ENCODE measurements at regions not wholly inside any gene's neighbourhood (a gene's known extent, or its start where the extent isn't known, plus 50 kb on each side); places are given as distances from the start of the nearest gene placed in this dataset.

- no peaks in the 10 kb centered on the region for H3K27me3 ChIP-seq (ENCODE audit: control insufficient read depth in 1 of 2, insufficient read depth in 2 of 2, low read length in 2 of 2)
- no TSS peak for BruUV-seq (replicated peaks)
- peaks cover 17% of the 10 kb centered on the region; the same call in 1 of the 2 replicates for H3K9me3 ChIP-seq (ENCODE audit: low read length)
- WGBS (ENCODE audit: low lambda C conversion rate), result 21% methylated on average over 2 of the region's 2 CpGs
- DNase-seq (ENCODE audit: low spot score) (no peak), ATAC-seq (no peak), FAIRE-seq (no peak)
- intact Hi-C loops (cut with micrococcal nuclease; ENCODE audit: unreplicated experiment) (no loop called here), in situ Hi-C loops (cut with HindIII; ENCODE audit: extremely low pct_ligation_motif_present, low pct_unique_long_range_greater_than_20kb) (no loop called here)
- no peak overlapping the region for H3K27ac ChIP-seq (ENCODE audit: extremely low read length, insufficient read depth, low read length)
- no peaks in the 10 kb centered on the region for H3K79me2 ChIP-seq (ENCODE audit: insufficient read depth, low read length)
- H3K9ac ChIP-seq (ENCODE audit: insufficient read depth, low read depth, low read length), result no peak overlapping the region
- no peak overlapping the region for H2AFZ ChIP-seq (ENCODE audit: low read length)
- H3K36me3 ChIP-seq (replicated peaks in 1 of 2; ENCODE audit: control insufficient read depth in 1 of 2, insufficient read depth in 2 of 2, low read length in 2 of 2), result no peaks in the 10 kb centered on the region
- H3K4me1 ChIP-seq (ENCODE audit: insufficient read depth, low read length), result no peaks in the 10 kb centered on the region
- ChIA-PET CTCF (ENCODE audit: low intra/inter-chr PET ratio, low total read pairs) (no interaction called here), POLR2A (no interaction called here)
- TF ChIP-seq ZNF235 (CRISPR knock-in tag; IDR thresholded peaks at IDR 0.05; ENCODE audit: borderline replicate concordance), result no peak
- H3K4me2 ChIP-seq (ENCODE audit: low read depth, low read length), result no peak overlapping the region
- no peaks in the 10 kb centered on the region for H4K20me1 ChIP-seq (ENCODE audit: insufficient read depth, low read length)
- H3K4me3 ChIP-seq (replicated peaks in 1 of 3; ENCODE audit: insufficient read depth in 1 of 3, low read depth in 2 of 3, low read length in 3 of 3), result no peak overlapping the region
Measured at GRCh38 chr16:17641990-17642389, 171.2 kb upstream of the XYLT1 start.

DNA sequence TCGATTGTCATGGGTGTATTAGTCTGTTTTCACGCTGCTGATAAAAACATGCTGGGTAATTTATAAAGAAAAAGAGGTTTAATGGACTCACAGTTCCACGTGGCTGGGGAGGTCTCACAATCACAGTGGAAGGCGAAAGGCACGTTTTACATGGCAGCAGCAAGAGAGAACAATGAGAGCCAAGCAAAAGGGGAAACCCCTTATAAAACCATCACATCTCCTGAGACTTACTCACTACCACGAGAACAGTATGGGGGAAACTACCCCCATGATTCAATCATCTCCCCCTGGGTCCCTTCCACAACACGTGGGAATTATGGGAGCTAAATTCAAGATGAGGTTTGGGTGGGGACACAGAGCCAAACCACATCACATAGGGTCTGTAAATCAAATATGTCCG is 167.4 kb upstream of the XYLT1 start:
- Histone ChIP-seq H3K4me2 (ENCODE audit: low read depth, low read length) (no peak overlapping the region), H3K9me3 (ENCODE audit: low read length) (0 out of 2 replicates have a peak, but pooled peaks cover 8% of the 10 kb centered on the region), H3K4me3 (replicated peaks in 1 of 3; ENCODE audit: insufficient read depth in 1 of 3, low read depth in 2 of 3, low read length in 3 of 3) (no peak overlapping the region), H3K36me3 (replicated peaks in 1 of 2; ENCODE audit: control insufficient read depth in 1 of 2, insufficient read depth in 2 of 2, low read length in 2 of 2) (no peaks in the 10 kb centered on the region), H3K27me3 (ENCODE audit: control insufficient read depth in 1 of 2, insufficient read depth in 2 of 2, low read length in 2 of 2) (peaks cover 0 to 5% of the 10 kb centered on the region in 2 experiments; a peak in 1 of 5 replicates), H3K4me1 (ENCODE audit: insufficient read depth, low read length) (no peaks in the 10 kb centered on the region), H3K79me2 (ENCODE audit: insufficient read depth, low read length) (no peaks in the 10 kb centered on the region), H2AFZ (ENCODE audit: low read length) (no peak overlapping the region), H3K9ac (ENCODE audit: insufficient read depth, low read depth, low read length) (no peak overlapping the region), H3K27ac (ENCODE audit: extremely low read length, insufficient read depth, low read length) (no peak overlapping the region), H4K20me1 (ENCODE audit: insufficient read depth, low read length) (no peaks in the 10 kb centered on the region)
- ATAC-seq, result no peak
- no peak for FAIRE-seq
- in situ Hi-C loops (cut with HindIII; ENCODE audit: extremely low pct_ligation_motif_present, low pct_unique_long_range_greater_than_20kb) (no loop called here), intact Hi-C loops (cut with micrococcal nuclease; ENCODE audit: unreplicated experiment) (no loop called here)
- WGBS (ENCODE audit: low lambda C conversion rate), result 2% methylated on average over 8 of the region's 8 CpGs
- ChIA-PET CTCF (ENCODE audit: low intra/inter-chr PET ratio, low total read pairs) (no interaction called here), POLR2A (no interaction called here)
- BruUV-seq (replicated peaks), result no TSS peak
- DNase-seq (ENCODE audit: low spot score), result no peak
- no peak for TF ChIP-seq ZBTB38 (CRISPR knock-in tag; IDR thresholded peaks at IDR 0.05)
- no peak for TF ChIP-seq RFXAP (CRISPR knock-in tag; IDR thresholded peaks at IDR 0.05; ENCODE audit: borderline replicate concordance)
- TF ChIP-seq CHCHD3 (CRISPR knock-in tag; IDR thresholded peaks at IDR 0.05), result no peak
- TF ChIP-seq ARID4A (CRISPR knock-in tag; IDR thresholded peaks at IDR 0.05; ENCODE audit: borderline replicate concordance), result no peak
- no peak for TF ChIP-seq ZNF556 (CRISPR knock-in tag; IDR thresholded peaks at IDR 0.05; ENCODE audit: borderline replicate concordance)
- TF ChIP-seq PCBP2 (optimal IDR thresholded peaks at IDR 0.05; ENCODE audit: low read depth, low read length, poor library complexity, severe bottlenecking), result no peak
- TF ChIP-seq FOXO1 (CRISPR knock-in tag; IDR thresholded peaks at IDR 0.05), result no peak

Measured in HepG2 (cell line).